HG03432 (cell line): ENCODE measurements at regions not wholly inside any gene's neighbourhood (a gene's known extent, or its start where the extent isn't known, plus 50 kb on each side); places are given as distances from the start of the nearest gene placed in this dataset.
"Not testable (repeated sequence)": the region's sequence is repeated elsewhere in the genome, so short reads cannot be mapped to it uniquely, and the experiment has no call there.

Experiments
- ATAC-seq: cut with Tn5 transposase; IDR thresholded peaks from one replicate; pipeline ENCODE4 v1.9.1; 2021; ENCODE audit warnings: mild to moderate bottlenecking, moderate library complexity; ENCODE audit not compliant: unreplicated experiment

DNA sequence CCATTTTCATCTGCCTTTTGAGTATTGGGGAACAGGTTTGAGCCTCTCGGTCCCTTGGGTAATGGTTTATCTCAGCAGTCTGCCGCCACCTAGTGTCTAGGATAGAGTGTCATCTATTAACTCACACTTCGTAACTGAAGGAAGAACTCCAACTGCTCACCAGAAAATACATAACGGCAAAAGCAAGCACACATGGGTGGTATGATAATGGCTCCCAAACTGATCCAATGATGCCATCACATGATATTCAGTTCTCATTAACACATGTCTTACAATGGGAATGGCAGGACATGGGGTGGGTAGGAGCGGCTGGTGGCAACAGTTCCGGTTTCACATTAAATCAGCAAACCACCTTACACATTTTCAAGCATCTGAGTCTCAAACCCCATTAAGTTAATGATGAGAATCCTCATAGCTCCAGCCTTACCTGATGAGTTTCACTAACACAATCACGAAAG lies 110.7 kb upstream of the PHACTR1 start:
- ATAC-seq: peak; percentile 37

DNA sequence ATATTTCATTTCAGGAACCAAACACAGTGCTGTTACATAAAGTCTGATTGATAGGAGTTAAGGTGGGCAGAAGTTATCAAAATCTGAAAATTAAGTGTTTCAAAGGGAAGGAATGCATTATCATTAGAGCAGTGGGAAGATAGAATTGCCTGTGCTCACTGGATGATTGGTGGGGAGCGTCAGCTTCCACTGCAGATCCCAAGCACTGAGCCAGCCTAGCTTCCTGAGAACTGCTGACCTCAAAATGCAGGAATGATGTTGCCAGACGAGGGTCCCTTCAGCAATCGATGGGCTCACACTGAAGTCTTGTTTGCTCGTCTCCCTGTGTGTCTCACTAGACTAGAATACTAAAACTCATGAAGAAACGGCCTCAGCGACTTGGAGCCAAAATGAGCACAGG lies 110.0 kb upstream of the PHACTR1 start:
- ATAC-seq: no peak

DNA sequence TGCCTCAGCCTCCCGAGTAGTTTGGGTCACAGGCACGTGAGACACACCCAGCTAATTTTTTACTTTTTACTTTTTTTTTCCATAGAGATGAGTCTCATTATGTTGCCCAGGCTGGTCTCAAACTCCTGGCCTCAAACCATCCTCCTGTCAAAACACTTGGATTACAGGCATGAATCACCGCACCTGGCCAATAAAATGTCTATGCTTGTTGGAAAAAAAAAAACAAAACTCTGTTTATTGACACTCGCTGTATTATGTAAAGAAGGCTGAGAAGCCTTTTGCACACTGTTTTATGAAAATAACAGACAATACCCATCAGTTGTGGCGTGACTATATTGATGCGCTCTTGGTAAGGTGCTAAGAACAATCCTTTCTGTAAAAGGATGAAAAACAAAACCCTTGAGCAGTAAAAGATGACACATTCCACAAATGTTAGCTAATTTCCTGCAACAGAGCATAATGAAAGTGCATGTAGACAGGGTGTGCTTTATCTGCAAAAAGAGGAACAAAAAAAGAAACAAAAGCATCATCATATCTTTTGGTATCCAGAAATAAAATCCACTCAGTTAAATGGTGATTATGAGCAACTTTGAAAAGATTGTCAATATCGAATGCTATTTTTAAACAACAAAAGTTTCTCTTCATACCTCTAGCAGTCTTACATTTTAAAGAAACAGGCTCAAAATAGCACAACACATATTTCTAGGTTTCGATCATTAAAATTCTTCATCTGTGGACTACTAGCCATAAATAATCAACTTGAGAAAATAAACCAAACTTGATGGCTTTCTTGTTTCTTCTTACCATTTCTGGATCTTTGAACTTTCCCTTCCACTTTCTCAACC lies 108.3 kb upstream of the PHACTR1 start:
- peak; percentile 79 for ATAC-seq

DNA sequence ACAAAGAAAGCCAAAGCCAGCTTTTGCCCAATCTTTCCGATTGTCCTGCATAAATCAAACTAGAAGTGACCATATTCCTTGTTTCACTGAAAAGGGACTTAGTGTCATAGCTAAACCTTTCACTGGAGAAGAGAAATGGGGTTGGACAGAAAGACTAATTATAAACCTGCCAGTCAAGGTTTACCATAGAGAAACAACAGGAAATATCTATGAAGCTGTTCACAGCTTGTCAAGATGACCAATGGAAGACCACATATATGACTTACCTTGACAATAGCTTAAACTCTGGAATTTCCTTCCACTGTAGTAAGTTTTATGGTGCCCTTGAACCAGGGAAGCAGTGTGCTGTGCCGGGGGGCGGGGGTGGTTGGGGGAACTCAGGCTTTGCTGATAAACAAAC lies 107.7 kb upstream of the PHACTR1 start:
- peak; percentile 26 for ATAC-seq

DNA sequence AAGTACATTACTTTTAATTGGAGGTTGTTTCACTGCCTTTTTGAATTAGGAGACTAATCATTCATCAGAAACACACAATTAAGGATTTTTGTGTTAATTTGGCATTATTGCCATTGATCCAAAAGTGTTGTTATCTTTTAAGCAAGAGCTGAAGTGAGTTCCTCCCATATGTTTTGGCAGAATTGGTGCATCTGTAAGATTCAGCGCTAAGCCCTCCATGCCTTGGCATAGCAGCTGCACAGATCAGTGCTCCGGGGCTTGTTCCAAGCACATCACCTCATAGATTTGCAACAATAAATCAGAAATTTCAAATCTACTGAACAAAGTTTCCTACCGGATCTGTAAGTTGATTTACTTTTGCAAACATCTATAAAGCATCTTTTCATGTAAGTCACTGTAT lies 106.8 kb upstream of the PHACTR1 start:
- no peak for ATAC-seq

DNA sequence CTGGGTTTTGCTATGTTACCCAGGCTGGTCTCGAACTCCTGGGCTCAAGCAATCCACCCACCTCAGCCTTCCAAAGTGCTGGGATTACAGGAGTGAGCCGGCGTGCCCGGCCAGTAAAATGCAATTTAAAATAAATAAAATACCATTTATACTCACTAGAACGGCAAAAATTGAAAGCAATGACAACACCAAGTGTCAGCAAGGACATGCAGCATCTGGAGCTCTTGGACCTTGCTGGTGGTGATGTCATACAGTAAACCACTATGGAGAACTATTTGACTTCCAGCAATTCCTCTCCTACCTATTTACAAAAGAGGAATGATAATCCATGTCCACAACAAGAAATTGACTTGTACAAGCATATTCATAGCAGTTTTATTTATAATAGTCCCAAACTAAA lies 105.7 kb upstream of the PHACTR1 start:
- ATAC-seq: no peak

DNA sequence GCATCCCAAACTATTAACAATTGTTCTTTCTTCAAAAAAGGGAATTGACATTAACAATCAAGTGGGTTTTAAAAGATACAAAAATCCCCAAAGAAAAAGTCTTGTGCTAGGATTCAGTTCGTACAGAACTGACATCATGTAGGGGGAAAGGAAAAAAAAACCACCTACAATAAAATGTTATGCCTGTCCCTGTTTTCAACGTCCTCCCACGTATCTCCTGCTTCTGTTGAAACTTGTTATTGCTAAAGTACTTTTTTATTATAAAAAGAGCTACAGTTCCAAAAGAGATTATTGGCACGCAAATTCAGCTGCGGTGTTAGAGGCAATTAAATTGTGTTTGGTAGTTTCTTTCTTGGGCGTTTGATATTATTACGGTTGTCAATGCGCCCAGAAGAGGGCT lies 102.8 kb upstream of the PHACTR1 start:
- no peak for ATAC-seq

DNA sequence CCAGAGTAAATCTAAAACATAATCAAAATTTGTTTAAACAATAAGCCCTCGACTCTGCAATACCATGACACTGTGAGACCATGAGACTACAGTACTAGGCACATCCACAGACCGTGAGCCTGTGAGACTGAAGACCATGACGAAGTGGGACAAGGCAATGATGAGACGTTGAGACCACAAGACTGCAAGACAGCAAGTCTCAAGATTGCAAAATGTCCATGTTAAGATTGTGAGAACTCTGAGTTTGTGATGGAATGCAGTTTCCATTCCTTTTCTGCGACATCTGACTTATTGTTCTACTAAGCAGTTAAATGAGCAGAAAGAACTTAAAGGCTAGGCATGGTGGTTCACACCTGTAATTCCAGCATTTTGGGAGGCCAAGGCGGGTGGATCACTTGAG lies 102.1 kb upstream of the PHACTR1 start:
- ATAC-seq: no peak

DNA sequence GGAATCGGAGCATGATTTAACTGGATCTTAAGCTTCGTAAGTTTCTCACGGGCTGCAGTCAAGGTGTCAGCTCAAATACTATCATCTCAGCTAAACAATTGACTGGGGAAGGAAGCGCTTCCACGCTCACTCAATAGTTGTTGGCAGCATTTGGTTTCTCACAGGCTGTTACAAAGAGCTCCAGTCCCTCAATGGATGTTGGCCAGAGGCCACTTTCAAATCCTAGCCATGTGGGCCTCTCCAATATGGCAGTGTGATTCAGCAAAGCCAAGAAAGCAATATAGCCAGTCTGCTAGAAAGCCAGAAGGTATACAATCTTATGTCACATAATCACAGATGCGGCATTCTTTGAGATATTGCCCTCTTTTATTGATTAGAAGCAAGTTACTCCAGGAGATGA lies 98.3 kb upstream of the PHACTR1 start:
- ATAC-seq: no peak

DNA sequence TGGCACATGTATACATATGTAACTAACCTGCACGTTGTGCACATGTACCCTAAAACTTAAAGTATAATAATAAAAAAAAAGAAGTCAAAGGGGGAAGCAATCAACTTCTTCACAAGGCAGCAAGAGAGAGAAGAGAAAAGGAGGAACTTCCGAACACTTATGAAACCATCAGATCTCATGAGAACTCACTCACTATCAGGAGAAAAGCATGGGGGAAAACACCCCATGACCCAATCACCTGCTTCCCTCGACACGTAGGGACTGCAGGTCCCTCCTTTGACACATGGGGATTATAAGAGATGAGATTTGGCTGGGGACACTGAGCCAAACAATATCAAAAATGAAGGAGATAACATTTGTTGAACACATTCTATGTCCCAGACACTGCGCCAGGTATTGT lies 94.8 kb upstream of the PHACTR1 start:
- ATAC-seq: no peak

DNA sequence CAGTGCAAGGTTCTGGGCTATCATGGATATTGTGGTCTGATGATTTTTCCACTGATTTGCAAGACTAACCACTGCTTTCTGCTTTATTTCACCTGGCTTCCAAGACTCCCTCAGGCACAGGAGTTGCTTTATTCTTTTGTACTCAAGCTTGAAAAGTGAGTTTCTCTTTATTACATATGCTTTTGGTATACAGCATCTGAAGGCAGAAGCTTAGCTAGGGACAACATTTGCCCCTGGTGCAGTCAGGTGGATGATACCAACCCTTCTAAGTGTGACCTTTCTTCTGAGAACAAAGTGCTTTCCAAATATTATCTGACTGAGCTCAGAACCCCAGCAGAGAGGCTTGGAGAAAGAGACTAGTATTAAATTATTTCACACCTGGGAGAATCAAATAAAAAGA lies 94.0 kb upstream of the PHACTR1 start:
- no peak for ATAC-seq

DNA sequence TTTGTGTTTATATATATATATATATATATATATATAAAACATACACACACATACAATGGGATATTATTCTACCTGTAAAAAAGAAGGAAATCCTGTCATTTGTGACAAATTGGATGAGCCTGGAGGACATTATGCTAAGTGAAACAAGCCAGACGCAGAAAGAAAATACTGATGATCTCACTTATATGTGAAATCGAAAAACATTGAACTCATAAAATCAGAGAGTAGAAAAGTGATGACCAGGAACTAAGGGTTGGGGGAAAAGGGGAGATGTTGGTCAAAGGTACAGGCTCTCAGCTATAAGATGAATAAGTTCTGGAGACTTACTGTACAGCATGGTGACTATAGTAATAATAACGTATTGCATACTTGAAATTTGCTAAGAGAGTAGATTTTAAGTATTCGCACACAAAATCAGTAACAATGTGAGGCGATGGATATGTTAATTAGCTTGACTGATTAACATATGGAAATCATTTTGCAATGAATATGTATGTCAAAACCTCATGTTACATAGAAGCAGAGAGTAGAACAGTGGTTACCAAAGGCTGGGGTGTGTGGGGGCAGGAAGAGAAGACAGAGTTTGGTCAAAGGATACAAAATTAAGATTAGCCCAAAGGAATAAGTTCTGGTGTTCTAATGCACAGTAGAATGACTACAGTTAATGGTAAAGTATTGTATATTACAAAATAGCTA lies 92.3 kb upstream of the PHACTR1 start:
- ATAC-seq: no peak

DNA sequence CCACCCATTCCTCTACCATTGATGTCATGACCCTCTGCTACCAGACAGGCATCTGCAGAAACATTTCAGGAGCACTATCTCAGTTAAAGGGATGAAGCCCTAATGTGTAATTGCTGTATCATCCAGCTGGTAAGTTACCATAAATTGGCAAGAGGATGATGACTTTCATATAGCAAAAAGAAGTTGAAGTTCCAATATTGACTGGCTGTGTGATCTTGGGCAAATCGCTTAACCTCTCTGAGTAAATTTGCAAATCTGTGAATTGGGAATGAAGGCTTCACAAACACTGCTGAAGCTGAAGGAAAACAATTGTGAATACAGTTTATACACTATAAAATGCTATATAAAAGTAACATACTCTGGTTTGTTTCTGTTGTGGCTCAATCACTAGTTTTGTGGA lies 89.5 kb upstream of the PHACTR1 start:
- ATAC-seq: no peak

DNA sequence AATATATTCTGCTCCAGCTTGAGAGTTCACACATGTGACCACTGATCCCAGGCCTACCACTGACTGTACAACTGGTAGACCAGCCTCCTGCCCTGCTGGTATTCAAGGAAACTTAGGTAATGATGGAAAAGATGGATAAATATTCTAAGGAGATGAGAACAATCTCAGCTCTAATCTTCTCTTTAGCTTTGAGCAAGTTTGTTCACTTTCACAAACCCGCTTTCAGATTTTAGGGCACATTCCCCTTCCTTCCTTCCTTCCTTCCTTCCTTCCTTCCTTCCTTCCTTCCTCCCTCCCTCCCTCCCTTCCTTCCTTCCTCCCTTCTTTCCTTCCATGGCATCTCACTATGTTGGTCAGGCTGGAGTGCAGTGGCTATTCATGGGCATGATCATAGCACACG lies 88.2 kb upstream of the PHACTR1 start:
- no peak for ATAC-seq

DNA sequence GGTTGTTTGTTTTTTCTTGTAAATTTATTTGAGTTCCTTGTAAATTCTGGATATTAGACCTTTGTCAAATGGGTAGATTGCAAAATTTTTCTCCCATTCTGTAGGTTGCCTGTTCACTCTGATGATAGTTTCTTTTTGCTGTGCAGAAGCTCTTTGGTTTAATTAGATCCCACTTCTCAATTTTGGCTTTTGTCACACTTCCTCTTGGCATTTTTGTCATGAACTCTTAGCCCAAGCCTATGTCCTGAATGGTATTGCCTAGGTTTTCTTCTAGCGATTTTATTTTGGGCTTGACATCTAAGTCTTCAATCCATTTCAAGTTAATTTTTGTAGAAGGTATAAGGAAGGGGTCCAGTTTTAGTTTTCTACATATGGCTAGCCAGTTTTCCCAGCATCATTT lies 82.8 kb upstream of the PHACTR1 start:
- ATAC-seq: not testable (repeated sequence)

DNA sequence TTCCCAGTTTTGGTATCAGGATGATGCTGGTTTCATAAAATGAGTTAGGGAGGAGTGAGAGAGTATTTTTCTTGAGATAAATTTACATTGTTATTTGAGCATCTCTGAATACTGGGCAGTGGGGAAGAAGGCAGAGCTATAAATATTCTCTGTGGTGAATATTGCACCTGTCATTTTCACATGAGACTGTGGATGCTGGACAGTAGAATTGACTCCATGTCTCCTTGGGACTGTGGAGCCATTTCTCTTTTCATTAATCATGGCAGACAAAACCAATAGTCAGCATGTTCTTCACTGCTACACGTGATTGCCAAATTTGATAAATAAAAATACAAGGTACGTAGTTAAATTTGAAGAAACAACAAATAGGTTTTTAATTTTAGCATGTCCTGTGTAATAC lies 81.2 kb upstream of the PHACTR1 start:
- ATAC-seq: no peak

DNA sequence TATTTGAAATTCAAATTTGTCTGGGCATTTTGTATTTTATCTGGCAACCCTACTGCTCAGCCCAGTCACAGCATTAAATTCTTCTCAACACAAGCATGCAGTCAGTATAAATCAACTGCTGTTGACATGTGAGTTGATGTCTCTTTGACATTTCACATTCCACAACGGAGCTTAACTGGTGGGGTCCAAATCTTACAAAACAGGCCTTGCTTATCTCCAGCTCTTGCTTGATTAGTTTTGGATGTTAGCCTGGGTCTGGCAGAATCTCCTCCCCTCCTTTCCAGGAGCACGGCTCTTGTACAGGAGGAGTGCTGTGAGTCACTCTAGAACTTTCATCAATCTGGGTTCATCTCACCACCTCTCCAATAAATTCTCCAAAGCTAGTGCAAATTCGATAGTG lies 80.8 kb upstream of the PHACTR1 start:
- no peak for ATAC-seq

DNA sequence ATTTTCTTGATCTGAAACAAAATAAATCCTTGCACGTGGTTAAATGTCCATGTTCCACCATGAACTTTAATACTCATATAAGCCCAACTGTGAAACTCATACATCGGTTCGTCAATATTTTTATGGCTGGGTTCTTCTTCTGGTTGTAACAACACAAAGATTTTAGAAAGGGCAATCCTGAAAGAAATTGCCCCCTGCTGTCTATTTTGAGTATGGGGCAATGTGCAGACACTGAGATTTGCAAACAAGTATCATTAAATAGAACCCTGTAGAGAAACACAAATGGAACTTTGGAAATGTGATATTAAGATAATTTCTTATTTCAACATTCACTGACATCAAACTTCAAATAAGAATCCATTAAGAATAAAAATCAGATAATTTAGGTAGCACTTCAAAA lies 80.2 kb upstream of the PHACTR1 start:
- no peak for ATAC-seq

DNA sequence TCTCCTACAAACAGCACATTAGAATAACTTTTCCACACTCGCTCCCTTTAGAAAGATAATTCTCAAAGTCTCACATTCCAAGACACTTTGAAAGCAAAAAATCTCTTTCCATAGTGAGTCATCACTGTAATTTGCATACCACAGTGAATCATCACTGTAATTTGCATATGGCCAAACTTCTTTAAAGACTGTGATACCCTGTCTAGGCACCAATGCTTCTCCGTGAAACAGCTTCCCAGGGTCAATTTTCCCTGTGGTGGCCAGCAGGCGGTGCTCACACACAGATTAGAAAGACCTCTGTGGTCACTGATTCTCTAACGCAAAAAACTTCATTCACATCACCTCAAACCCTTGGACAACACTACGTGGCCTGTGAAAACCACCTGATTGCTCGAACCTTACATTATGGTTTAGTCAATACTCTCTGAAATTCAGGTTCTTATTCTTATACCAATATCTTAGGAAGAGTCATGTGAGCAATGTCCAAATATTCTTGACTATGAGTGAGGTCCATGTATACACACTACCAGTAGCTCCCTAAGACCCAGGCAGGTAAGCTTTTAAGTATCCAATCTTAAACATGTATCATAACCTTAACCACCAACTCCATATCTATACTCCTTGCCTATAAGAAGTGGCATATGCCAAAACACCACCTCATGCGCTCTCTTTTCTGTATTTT lies 78.5 kb upstream of the PHACTR1 start:
- ATAC-seq: peak; percentile 75

DNA sequence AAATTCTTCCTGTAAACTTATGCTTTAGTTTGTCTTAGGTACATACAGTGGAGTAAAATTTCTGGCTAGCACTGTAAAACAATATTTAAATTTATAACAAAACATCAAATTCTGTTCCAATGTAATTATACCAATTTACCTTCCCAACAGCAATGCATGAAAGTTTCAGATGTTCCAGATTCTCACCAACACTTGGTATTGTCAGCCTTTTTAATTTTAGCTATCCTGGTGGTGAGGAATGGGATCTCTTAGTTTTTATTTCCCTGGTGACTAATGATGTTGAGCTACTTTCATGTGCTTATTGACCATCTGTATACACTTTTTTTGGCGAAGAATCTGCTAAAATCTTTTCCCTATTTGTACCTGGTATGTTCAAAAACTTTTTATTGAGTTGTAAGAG lies 76.1 kb upstream of the PHACTR1 start:
- no peak for ATAC-seq

DNA sequence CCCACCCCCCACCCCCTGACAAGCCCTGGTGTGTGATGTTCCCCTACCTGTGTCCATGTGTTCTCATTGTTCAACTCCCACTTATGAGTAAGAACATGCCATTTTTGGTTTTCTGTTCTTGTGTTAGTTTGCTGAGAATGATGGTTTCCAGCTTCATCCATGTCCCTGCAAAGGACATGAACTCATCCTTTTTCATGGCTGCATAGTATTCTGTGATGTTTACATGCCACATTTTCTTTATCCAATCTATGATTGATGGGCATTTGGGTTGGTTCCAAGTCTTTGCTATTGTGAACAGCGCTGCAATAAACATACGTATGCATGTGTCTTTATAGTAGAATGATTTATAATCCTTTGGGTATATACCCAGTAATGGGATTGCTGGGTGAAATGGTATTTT lies 74.8 kb upstream of the PHACTR1 start:
- not testable (repeated sequence) for ATAC-seq

DNA sequence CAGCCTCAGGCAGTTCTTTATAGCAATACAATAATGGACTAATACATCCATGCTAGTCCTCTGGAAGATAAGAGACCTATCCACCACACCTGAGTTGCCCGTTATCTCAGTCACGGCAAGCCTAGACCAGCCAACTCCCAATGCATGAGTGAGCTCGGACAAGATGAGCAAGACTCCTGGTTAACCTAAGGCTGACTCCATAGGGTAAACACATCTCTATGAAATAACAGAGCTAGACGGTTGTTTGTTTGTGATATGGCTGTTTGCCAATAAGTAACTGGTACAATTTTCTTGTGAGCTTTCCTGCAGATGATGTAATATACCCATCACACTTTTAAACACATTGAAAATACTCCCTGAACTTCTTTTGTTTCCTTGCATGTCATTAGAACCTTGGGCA lies 70.6 kb upstream of the PHACTR1 start:
- no peak for ATAC-seq
